Mesenchymal stem cell (in vitro differentiated cells and primary cell): ENCODE measurements at regions not wholly inside any gene's neighbourhood (a gene's known extent, or its start where the extent isn't known, plus 50 kb on each side); places are given as distances from the start of the nearest gene placed in this dataset.

Experiments
- DNase-seq: peaks from one replicate; pipeline ENCODE4 v3.0.0-alpha.2; 2013
- H2AFZ ChIP-seq: one replicate; pipeline ENCODE4 v1.6.1; 2013; ENCODE audit warnings: low read depth, mild to moderate bottlenecking, control low read depth, inconsistent platforms, low read length, moderate library complexity
- H2AK5ac ChIP-seq: 2 replicates; pipeline ENCODE4 v1.6.1; 2013; ENCODE audit warnings: low read length, moderate library complexity, mild to moderate bottlenecking, inconsistent platforms; ENCODE audit not compliant: severe bottlenecking
- H2BK120ac ChIP-seq: one replicate; pipeline ENCODE4 v1.6.1; 2013; ENCODE audit warnings: low read depth, mild to moderate bottlenecking, inconsistent platforms, low read length, moderate library complexity
- H2BK12ac ChIP-seq, 2 experiments: one replicate each; pipeline ENCODE4 v1.6.1; 2013; ENCODE audit warnings: inconsistent platforms in 2 of 2, low read length in 2 of 2, mild to moderate bottlenecking in 2 of 2, moderate library complexity in 2 of 2, control low read depth in 1 of 2
- H2BK15ac ChIP-seq: one replicate; pipeline ENCODE4 v1.6.1; 2013; ENCODE audit warnings: mild to moderate bottlenecking, low read depth, inconsistent platforms; ENCODE audit not compliant: poor library complexity, severe bottlenecking
- H2BK5ac ChIP-seq: 2 replicates; pipeline ENCODE4 v1.6.1; 2013; ENCODE audit warnings: low read depth, mild to moderate bottlenecking, low read length, control low read depth, inconsistent platforms; ENCODE audit not compliant: poor library complexity, severe bottlenecking
- H3K14ac ChIP-seq, 2 experiments: one replicate each; pipeline ENCODE4 v1.6.1; 2013; ENCODE audit warnings: inconsistent platforms in 2 of 2, low read length in 2 of 2, control low read depth in 1 of 2, mild to moderate bottlenecking in 1 of 2, moderate library complexity in 1 of 2
- H3K18ac ChIP-seq, 2 experiments: one replicate each; pipeline ENCODE4 v1.6.1; 2013; ENCODE audit warnings: inconsistent platforms in 2 of 2, low read length in 2 of 2, control low read depth in 1 of 2, low read depth in 1 of 2, mild to moderate bottlenecking in 1 of 2
- H3K23ac ChIP-seq, 2 experiments: one replicate each; pipeline ENCODE4 v1.6.1; 2013; ENCODE audit warnings: inconsistent platforms in 2 of 2, low read length in 2 of 2, mild to moderate bottlenecking in 2 of 2, moderate library complexity in 2 of 2, control low read depth in 1 of 2
- H3K27ac ChIP-seq: 2 replicates; pipeline ENCODE4 v1.5.1; 2013; ENCODE audit warnings: mild to moderate bottlenecking, moderate library complexity, low read length, control low read depth, inconsistent platforms; ENCODE audit not compliant: poor library complexity, severe bottlenecking
- H3K27me3 ChIP-seq, 2 experiments: 2 replicates each; pipeline versions ENCODE4 v1.6.1 to v1.7.0; 2013; ENCODE audit warnings: low read length in 2 of 2, mild to moderate bottlenecking in 2 of 2, moderate library complexity in 2 of 2, control low read depth in 1 of 2, inconsistent platforms in 1 of 2; ENCODE audit not compliant: control insufficient read depth in 1 of 2, insufficient read depth in 1 of 2
- H3K36me3 ChIP-seq, 2 experiments: 2 replicates each; pipeline versions ENCODE4 v1.6.1 to v1.7.0; 2013; ENCODE audit warnings: low read length in 2 of 2, control low read depth in 1 of 2, inconsistent platforms in 1 of 2, low read depth in 1 of 2, mild to moderate bottlenecking in 1 of 2; ENCODE audit not compliant: insufficient read depth in 2 of 2, control insufficient read depth in 1 of 2
- H3K4ac ChIP-seq, 2 experiments: one replicate each; pipeline ENCODE4 v1.6.1; 2013; ENCODE audit warnings: inconsistent platforms in 2 of 2, low read length in 2 of 2, mild to moderate bottlenecking in 2 of 2, moderate library complexity in 2 of 2, control low read depth in 1 of 2, low read depth in 1 of 2
- H3K4me1 ChIP-seq: 2 replicates; pipeline ENCODE4 v1.6.1; 2013; ENCODE audit warnings: low read depth, low read length, control low read depth; ENCODE audit not compliant: control insufficient read depth, insufficient read depth
- H3K4me2 ChIP-seq: 2 replicates; pipeline ENCODE4 v1.6.1; 2013; ENCODE audit warnings: low read length, mild to moderate bottlenecking, inconsistent platforms; ENCODE audit not compliant: poor library complexity, severe bottlenecking
- H3K4me3 ChIP-seq, 2 experiments: 2 replicates each; pipeline versions ENCODE4 v1.5.1 to v1.7.0; 2013; ENCODE audit warnings: low read length in 2 of 2, mild to moderate bottlenecking in 2 of 2, control low read depth in 1 of 2, low read depth in 1 of 2; ENCODE audit not compliant: insufficient read depth in 1 of 2
- H3K79me1 ChIP-seq: replicated peaks from 2 replicates; pipeline ENCODE4 v1.6.1; 2013; ENCODE audit warnings: mild to moderate bottlenecking, control low read depth, low read length, inconsistent platforms; ENCODE audit not compliant: poor library complexity, severe bottlenecking
- H3K9ac ChIP-seq: 2 replicates; pipeline ENCODE4 v1.7.0; 2013; ENCODE audit warnings: mild to moderate bottlenecking, low read length, moderate library complexity
- H3K9me3 ChIP-seq: 2 replicates; pipeline ENCODE4 v1.7.0; 2013; ENCODE audit warnings: mild to moderate bottlenecking, low read length; ENCODE audit not compliant: control insufficient read depth
- H4K8ac ChIP-seq: one replicate; pipeline ENCODE4 v1.6.1; 2013; ENCODE audit warnings: inconsistent platforms, mild to moderate bottlenecking, low read length, moderate library complexity
- H4K91ac ChIP-seq: one replicate; pipeline ENCODE4 v1.6.1; 2013; ENCODE audit warnings: mild to moderate bottlenecking, low read length, inconsistent platforms
- WGBS: methylation state at CpG from one replicate; pipeline ENCODE4 v1.1.7; 2013; ENCODE audit warnings: mixed read lengths; 5-methylcytosine and 5-hydroxymethylcytosine counted together

- Histone ChIP-seq H3K9ac (no peak overlapping the region), H2AK5ac (no peak overlapping the region), H2BK15ac (no peak overlapping the region), H3K36me3 (no peaks in the 10 kb centered on the region), H3K4me3 (no peak overlapping the region), H3K4me1 (no peaks in the 10 kb centered on the region), H3K4ac (no peak overlapping the region), H3K23ac (no peak overlapping the region), H2BK120ac (no peak overlapping the region), H3K14ac (no peak overlapping the region), H3K18ac (no peak overlapping the region), H2BK12ac (no peak overlapping the region), H2BK5ac (no peak overlapping the region), H2AFZ (no peak overlapping the region), H3K4me2 (no peak overlapping the region), H3K9me3 (peaks cover 17% of the 10 kb centered on the region), H4K91ac (no peak overlapping the region), H3K27me3 (no peaks in the 10 kb centered on the region), H4K8ac (no peak overlapping the region), H3K27ac (no peak overlapping the region), H3K79me1 (no peaks in the 10 kb centered on the region)
- 56% methylated on average over 12 of the region's 14 CpGs for WGBS
- no peak for DNase-seq
Observed at GRCh38 chr1:4137621-4138415, 237.7 kb upstream of the C1orf174 start.

GRCh38 chr1:4139646-4140045 lies 239.6 kb upstream of the C1orf174 start:
- Histone ChIP-seq H3K79me1 (no peaks in the 10 kb centered on the region), H2BK120ac (no peak overlapping the region), H3K4me3 (no peak overlapping the region), H3K27me3 (no peaks in the 10 kb centered on the region), H2BK12ac (no peak overlapping the region), H2AFZ (no peak overlapping the region), H3K14ac (no peak overlapping the region), H3K18ac (no peak overlapping the region), H3K9me3 (peaks cover 21% of the 10 kb centered on the region), H2BK15ac (no peak overlapping the region), H4K91ac (no peak overlapping the region), H2AK5ac (no peak overlapping the region), H3K27ac (no peak overlapping the region), H3K4me2 (no peak overlapping the region), H3K23ac (no peak overlapping the region), H3K36me3 (no peaks in the 10 kb centered on the region), H3K4me1 (no peaks in the 10 kb centered on the region), H3K4ac (no peak overlapping the region), H4K8ac (no peak overlapping the region), H2BK5ac (no peak overlapping the region), H3K9ac (no peak overlapping the region)
- 81% methylated on average over 5 of the region's 8 CpGs for WGBS
- no peak for DNase-seq

- H4K8ac ChIP-seq = no peak overlapping the region
- no peak overlapping the region for H3K4me3 ChIP-seq
- no peak overlapping the region for H3K27ac ChIP-seq
- H3K9me3 ChIP-seq = peaks cover 20% of the 10 kb centered on the region
- no peak overlapping the region for H3K4ac ChIP-seq
- H2BK120ac ChIP-seq = no peak overlapping the region
- no peak overlapping the region for H3K18ac ChIP-seq
- no peak overlapping the region for H2BK12ac ChIP-seq
- H3K27me3 ChIP-seq = no peaks in the 10 kb centered on the region
- H3K79me1 ChIP-seq = no peaks in the 10 kb centered on the region
- H3K4me1 ChIP-seq = no peaks in the 10 kb centered on the region
- 84% methylated on average over 13 of the region's 13 CpGs for WGBS
- no peak overlapping the region for H3K9ac ChIP-seq
- no peak overlapping the region for H3K4me2 ChIP-seq
- no peaks in the 10 kb centered on the region for H3K36me3 ChIP-seq
- H3K14ac ChIP-seq = no peak overlapping the region
- no peak overlapping the region for H4K91ac ChIP-seq
- H2AK5ac ChIP-seq = no peak overlapping the region
- DNase-seq = no peak
- no peak overlapping the region for H2BK15ac ChIP-seq
- no peak overlapping the region for H3K23ac ChIP-seq
- no peak overlapping the region for H2BK5ac ChIP-seq
- no peak overlapping the region for H2AFZ ChIP-seq
Observed at GRCh38 chr1:4140241-4140640, 240.2 kb upstream of the C1orf174 start.

GRCh38 chr1:4140821-4141220 lies 240.7 kb upstream of the C1orf174 start:
- peaks cover 16% of the 10 kb centered on the region for H3K9me3 ChIP-seq
- no peak overlapping the region for H2BK5ac ChIP-seq
- no peak overlapping the region for H4K8ac ChIP-seq
- H3K4me2 ChIP-seq = no peak overlapping the region
- no peak overlapping the region for H2AK5ac ChIP-seq
- no peak overlapping the region for H3K14ac ChIP-seq
- 75% methylated on average over 9 of the region's 9 CpGs for WGBS
- H3K18ac ChIP-seq = no peak overlapping the region
- no peaks in the 10 kb centered on the region for H3K36me3 ChIP-seq
- no peak overlapping the region for H3K23ac ChIP-seq
- H3K9ac ChIP-seq = no peak overlapping the region
- H2BK120ac ChIP-seq = no peak overlapping the region
- H4K91ac ChIP-seq = no peak overlapping the region
- H3K4me3 ChIP-seq = no peak overlapping the region
- H2BK12ac ChIP-seq = no peak overlapping the region
- H2AFZ ChIP-seq = no peak overlapping the region
- no peak for DNase-seq
- H3K79me1 ChIP-seq = no peaks in the 10 kb centered on the region
- H3K27ac ChIP-seq = no peak overlapping the region
- no peak overlapping the region for H3K4ac ChIP-seq
- H3K27me3 ChIP-seq = no peaks in the 10 kb centered on the region
- H2BK15ac ChIP-seq = no peak overlapping the region
- no peaks in the 10 kb centered on the region for H3K4me1 ChIP-seq
